ENCODE measurements at regions not wholly inside any gene's neighbourhood (a gene's known extent, or its start where the extent isn't known, plus 50 kb on each side); places are given as distances from the start of the nearest gene placed in this dataset.

GRCh38 chr3:34247401-34247800 is 449.0 kb downstream of the PDCD6IP start:
- no peaks in the 10 kb centered on the region for H3K9me3 ChIP-seq (ENCODE audit: low read length)
- H3K4me3 ChIP-seq (ENCODE audit: low read length): no peak overlapping the region
- H3K4me1 ChIP-seq (ENCODE audit: insufficient read depth, low read length): no peaks in the 10 kb centered on the region
- no peak overlapping the region for H2AFZ ChIP-seq (ENCODE audit: low read depth, low read length)
- no peaks in the 10 kb centered on the region for H3K27me3 ChIP-seq (ENCODE audit: insufficient read depth, low read length)
- no peaks in the 10 kb centered on the region for H3K36me3 ChIP-seq (ENCODE audit: insufficient read depth, low read length)

GRCh38 chr3:34248352-34248751 is 449.9 kb downstream of the PDCD6IP start:
- Histone ChIP-seq H3K4me3 (ENCODE audit: low read length) (no peak overlapping the region), H3K4me1 (ENCODE audit: insufficient read depth, low read length) (no peaks in the 10 kb centered on the region), H2AFZ (ENCODE audit: low read depth, low read length) (no peak overlapping the region), H3K36me3 (ENCODE audit: insufficient read depth, low read length) (no peaks in the 10 kb centered on the region), H3K9me3 (ENCODE audit: low read length) (no peaks in the 10 kb centered on the region), H3K27me3 (ENCODE audit: insufficient read depth, low read length) (no peaks in the 10 kb centered on the region)

GRCh38 chr3:34254285-34254684 is 455.9 kb downstream of the PDCD6IP start:
- Histone ChIP-seq H3K4me1 (ENCODE audit: insufficient read depth, low read length) (peaks cover 31% of the 10 kb centered on the region), H3K4me3 (ENCODE audit: low read length) (no peak overlapping the region)

GRCh38 chr3:34256021-34256420 is 457.6 kb downstream of the PDCD6IP start:
- Histone ChIP-seq H3K27me3 (ENCODE audit: insufficient read depth, low read length) (no peaks in the 10 kb centered on the region), H3K4me1 (ENCODE audit: insufficient read depth, low read length) (peaks cover 41% of the 10 kb centered on the region), H3K36me3 (ENCODE audit: insufficient read depth, low read length) (no peaks in the 10 kb centered on the region), H3K9me3 (ENCODE audit: low read length) (no peaks in the 10 kb centered on the region), H2AFZ (ENCODE audit: low read depth, low read length) (no peak overlapping the region), H3K4me3 (ENCODE audit: low read length) (no peak overlapping the region)

More at GRCh38 chr3:34254285-34254684, 455.9 kb downstream of the PDCD6IP start:
- Histone ChIP-seq H2AFZ (ENCODE audit: low read depth, low read length) (no peak overlapping the region), H3K36me3 (ENCODE audit: insufficient read depth, low read length) (no peaks in the 10 kb centered on the region), H3K9me3 (ENCODE audit: low read length) (no peaks in the 10 kb centered on the region), H3K27me3 (ENCODE audit: insufficient read depth, low read length) (no peaks in the 10 kb centered on the region)

GRCh38 chr3:34256791-34257190 is 458.4 kb downstream of the PDCD6IP start:
- Histone ChIP-seq H3K36me3 (ENCODE audit: insufficient read depth, low read length) (no peaks in the 10 kb centered on the region), H2AFZ (ENCODE audit: low read depth, low read length) (no peak overlapping the region)

GRCh38 chr3:34258271-34258998 is 460.0 kb downstream of the PDCD6IP start:
- no peaks in the 10 kb centered on the region for H3K9me3 ChIP-seq (ENCODE audit: low read length)
- H3K4me3 ChIP-seq (ENCODE audit: low read length): no peak overlapping the region
- no peak overlapping the region for H2AFZ ChIP-seq (ENCODE audit: low read depth, low read length)
- H3K4me1 ChIP-seq (ENCODE audit: insufficient read depth, low read length): peaks cover 57% of the 10 kb centered on the region
- H3K27me3 ChIP-seq (ENCODE audit: insufficient read depth, low read length): no peaks in the 10 kb centered on the region
- H3K36me3 ChIP-seq (ENCODE audit: insufficient read depth, low read length): no peaks in the 10 kb centered on the region

More at GRCh38 chr3:34256791-34257190, 458.4 kb downstream of the PDCD6IP start:
- H3K9me3 ChIP-seq (ENCODE audit: low read length): no peaks in the 10 kb centered on the region
- H3K4me1 ChIP-seq (ENCODE audit: insufficient read depth, low read length): peaks cover 48% of the 10 kb centered on the region
- no peaks in the 10 kb centered on the region for H3K27me3 ChIP-seq (ENCODE audit: insufficient read depth, low read length)
- H3K4me3 ChIP-seq (ENCODE audit: low read length): no peak overlapping the region

- peaks cover 50% of the 10 kb centered on the region for H3K4me1 ChIP-seq (ENCODE audit: insufficient read depth, low read length)
- H3K27me3 ChIP-seq (ENCODE audit: insufficient read depth, low read length): no peaks in the 10 kb centered on the region
- H3K36me3 ChIP-seq (ENCODE audit: insufficient read depth, low read length): no peaks in the 10 kb centered on the region
- no peaks in the 10 kb centered on the region for H3K9me3 ChIP-seq (ENCODE audit: low read length)
- no peak overlapping the region for H3K4me3 ChIP-seq (ENCODE audit: low read length)
- H2AFZ ChIP-seq (ENCODE audit: low read depth, low read length): peak overlapping the region; percentile 36
These were observed 462.0 kb downstream of the PDCD6IP start for GRCh38 chr3:34260271-34261000.

- Histone ChIP-seq H3K27me3 (ENCODE audit: insufficient read depth, low read length) (no peaks in the 10 kb centered on the region), H3K36me3 (ENCODE audit: insufficient read depth, low read length) (no peaks in the 10 kb centered on the region), H3K9me3 (ENCODE audit: low read length) (no peaks in the 10 kb centered on the region), H3K4me1 (ENCODE audit: insufficient read depth, low read length) (peaks cover 44% of the 10 kb centered on the region), H3K4me3 (ENCODE audit: low read length) (no peak overlapping the region), H2AFZ (ENCODE audit: low read depth, low read length) (peak overlapping the region; percentile 36)
These were observed 462.6 kb downstream of the PDCD6IP start for GRCh38 chr3:34261001-34261385.

GRCh38 chr3:34263101-34263621 is 464.7 kb downstream of the PDCD6IP start:
- no peak overlapping the region for H2AFZ ChIP-seq (ENCODE audit: low read depth, low read length)
- H3K27me3 ChIP-seq (ENCODE audit: insufficient read depth, low read length): no peaks in the 10 kb centered on the region
- H3K36me3 ChIP-seq (ENCODE audit: insufficient read depth, low read length): no peaks in the 10 kb centered on the region
- no peaks in the 10 kb centered on the region for H3K9me3 ChIP-seq (ENCODE audit: low read length)
- H3K4me3 ChIP-seq (ENCODE audit: low read length): no peak overlapping the region
- H3K4me1 ChIP-seq (ENCODE audit: insufficient read depth, low read length): peaks cover 28% of the 10 kb centered on the region

- Histone ChIP-seq H3K9me3 (ENCODE audit: low read length) (no peaks in the 10 kb centered on the region), H3K27me3 (ENCODE audit: insufficient read depth, low read length) (no peaks in the 10 kb centered on the region), H3K4me1 (ENCODE audit: insufficient read depth, low read length) (peaks cover 26% of the 10 kb centered on the region), H2AFZ (ENCODE audit: low read depth, low read length) (no peak overlapping the region), H3K4me3 (ENCODE audit: low read length) (no peak overlapping the region), H3K36me3 (ENCODE audit: insufficient read depth, low read length) (no peaks in the 10 kb centered on the region)
These were observed 466.1 kb downstream of the PDCD6IP start for GRCh38 chr3:34264337-34265041.

- Histone ChIP-seq H3K27me3 (ENCODE audit: insufficient read depth, low read length) (no peaks in the 10 kb centered on the region), H3K4me1 (ENCODE audit: insufficient read depth, low read length) (peaks cover 11% of the 10 kb centered on the region), H3K36me3 (ENCODE audit: insufficient read depth, low read length) (no peaks in the 10 kb centered on the region), H3K9me3 (ENCODE audit: low read length) (no peaks in the 10 kb centered on the region), H2AFZ (ENCODE audit: low read depth, low read length) (no peak overlapping the region), H3K4me3 (ENCODE audit: low read length) (no peak overlapping the region)
These were observed 468.7 kb downstream of the PDCD6IP start for GRCh38 chr3:34267088-34267487.

- Histone ChIP-seq H3K27me3 (ENCODE audit: insufficient read depth, low read length) (no peaks in the 10 kb centered on the region), H3K4me3 (ENCODE audit: low read length) (no peak overlapping the region), H3K9me3 (ENCODE audit: low read length) (no peaks in the 10 kb centered on the region), H3K36me3 (ENCODE audit: insufficient read depth, low read length) (no peaks in the 10 kb centered on the region), H3K4me1 (ENCODE audit: insufficient read depth, low read length) (peaks cover 8% of the 10 kb centered on the region), H2AFZ (ENCODE audit: low read depth, low read length) (no peak overlapping the region)
These were observed 469.7 kb downstream of the PDCD6IP start for GRCh38 chr3:34268032-34268709.

Data from neuron (in vitro differentiated cells).